DOHH2 (cell line): ENCODE measurements at regions not wholly inside any gene's neighbourhood (a gene's known extent, or its start where the extent isn't known, plus 50 kb on each side); places are given as distances from the start of the nearest gene placed in this dataset.

ENCODE experiments used
- H3F3A ChIP-seq: fragments of 200-600 bp; sonication (generic), shearing (Covaris generic); 2 replicates; pipeline ENCODE4 v1.6.0; 2016; ENCODE audit warnings: antibody characterized with exemption, mild to moderate bottlenecking; ENCODE audit not compliant: control insufficient read depth, insufficient read depth
- H3K27ac ChIP-seq: fragments of 200-600 bp; sonication (generic); 2 replicates; pipeline ENCODE4 v1.5.1; 2014; ENCODE audit warnings: low read depth, mild to moderate bottlenecking, low read length, moderate library complexity
- H3K27me3 ChIP-seq: fragments of 200-600 bp; sonication (generic); 2 replicates; pipeline ENCODE4 v1.6.1; 2014; ENCODE audit warnings: mild to moderate bottlenecking, low read length, mixed read lengths; ENCODE audit not compliant: control insufficient read depth
- H3K36me3 ChIP-seq: fragments of 200-600 bp; sonication (generic); 2 replicates; pipeline ENCODE4 v1.6.1; 2014; ENCODE audit warnings: mild to moderate bottlenecking, low read length, moderate library complexity, mixed read lengths; ENCODE audit not compliant: control insufficient read depth
- H3K4me1 ChIP-seq: fragments of 200-600 bp; sonication (generic); 2 replicates; pipeline ENCODE4 v1.6.1; 2014; ENCODE audit warnings: mild to moderate bottlenecking, low read length, mixed read lengths; ENCODE audit not compliant: control insufficient read depth
- H3K4me2 ChIP-seq: fragments of 200-600 bp; sonication (generic); 2 replicates; pipeline ENCODE4 v1.6.0; 2014; ENCODE audit warnings: mild to moderate bottlenecking, low read length, moderate library complexity
- H3K4me3 ChIP-seq: fragments of 200-600 bp; sonication (generic); 2 replicates; pipeline ENCODE4 v1.5.1; 2014; ENCODE audit warnings: mild to moderate bottlenecking, low read length, mixed read lengths
- H3K79me2 ChIP-seq: fragments of 200-600 bp; sonication (generic); 2 replicates; pipeline ENCODE4 v1.6.1; 2014; ENCODE audit warnings: mild to moderate bottlenecking, low read length, mixed read lengths; ENCODE audit not compliant: control insufficient read depth
- H3K9me2 ChIP-seq: fragments of 200-600 bp; sonication (generic); replicated peaks from 2 replicates; pipeline ENCODE4 v1.6.1; 2014; ENCODE audit warnings: mild to moderate bottlenecking, low read length, mixed read lengths; ENCODE audit not compliant: control insufficient read depth
- H3K9me3 ChIP-seq: fragments of 200-600 bp; sonication (generic); 2 replicates; pipeline ENCODE4 v1.6.1; 2014; ENCODE audit warnings: antibody characterized with exemption, low read length, mixed read lengths; ENCODE audit not compliant: control insufficient read depth, insufficient read depth
- H4K20me1 ChIP-seq: fragments of 200-600 bp; sonication (generic); 2 replicates; pipeline ENCODE4 v1.6.0; 2014; ENCODE audit warnings: low read depth, mild to moderate bottlenecking, antibody characterized with exemption, low read length, moderate library complexity; ENCODE audit not compliant: control insufficient read depth, insufficient read depth
- EZH2phosphoT487 ChIP-seq: fragments of 200-600 bp; sonication (generic); IDR thresholded peaks from 2 replicates; pipeline ENCODE4 v1.6.1; 2017; ENCODE audit warnings: borderline replicate concordance, mild to moderate bottlenecking, antibody characterized with exemption, low read length, moderate library complexity, mixed read lengths
- TF ChIP-seq, protein P1 (sequence below): fragments of 200-600 bp; sonication (generic); IDR thresholded peaks from one replicate; pipeline ENCODE4 v1.5.1; 2014; ENCODE audit warnings: antibody characterized with exemption, mild to moderate bottlenecking, low read depth, low read length; ENCODE audit not compliant: poor library complexity, severe bottlenecking

DNA sequence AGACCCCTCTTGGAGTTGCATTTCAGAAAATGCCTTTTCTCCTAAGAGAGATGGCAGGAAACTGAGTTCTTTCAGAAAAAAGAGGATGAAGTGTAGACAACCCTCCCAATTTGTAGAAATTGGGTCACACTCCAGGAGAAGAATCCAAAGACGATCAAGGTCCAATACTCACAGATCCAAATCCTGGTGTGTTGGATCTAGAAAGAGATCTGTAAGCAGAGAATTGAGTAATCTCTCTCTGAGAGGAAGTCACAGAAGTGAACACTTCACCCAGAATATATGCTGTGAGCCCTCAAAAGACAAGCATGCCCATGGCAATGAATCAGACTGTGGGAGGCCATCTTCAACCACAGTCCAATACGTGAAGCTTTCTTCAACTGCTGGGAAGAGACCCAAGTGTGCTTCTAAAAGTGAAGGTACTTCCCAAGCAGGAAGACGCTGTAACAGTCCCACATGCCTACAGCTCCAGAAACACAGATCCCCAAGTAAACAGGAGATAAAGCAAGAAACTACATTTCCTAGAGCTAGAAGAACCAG is 182.7 kb downstream of the SMC2 start:
- Histone ChIP-seq H3K9me3 (no peaks in the 10 kb centered on the region), H3K4me3 (no peak overlapping the region), H3K9me2 (no peaks in the 10 kb centered on the region), H3F3A (no peaks in the 10 kb centered on the region), H4K20me1 (no peaks in the 10 kb centered on the region), H3K36me3 (no peaks in the 10 kb centered on the region), H3K79me2 (no peaks in the 10 kb centered on the region), H3K27ac (no peak overlapping the region), H3K4me1 (no peaks in the 10 kb centered on the region), H3K27me3 (0 out of 2 replicates have a peak, but pooled peaks cover 3% of the 10 kb centered on the region), H3K4me2 (no peak overlapping the region)
- TF ChIP-seq EZH2phosphoT487 = no peak
- TF ChIP-seq, protein P1, sequence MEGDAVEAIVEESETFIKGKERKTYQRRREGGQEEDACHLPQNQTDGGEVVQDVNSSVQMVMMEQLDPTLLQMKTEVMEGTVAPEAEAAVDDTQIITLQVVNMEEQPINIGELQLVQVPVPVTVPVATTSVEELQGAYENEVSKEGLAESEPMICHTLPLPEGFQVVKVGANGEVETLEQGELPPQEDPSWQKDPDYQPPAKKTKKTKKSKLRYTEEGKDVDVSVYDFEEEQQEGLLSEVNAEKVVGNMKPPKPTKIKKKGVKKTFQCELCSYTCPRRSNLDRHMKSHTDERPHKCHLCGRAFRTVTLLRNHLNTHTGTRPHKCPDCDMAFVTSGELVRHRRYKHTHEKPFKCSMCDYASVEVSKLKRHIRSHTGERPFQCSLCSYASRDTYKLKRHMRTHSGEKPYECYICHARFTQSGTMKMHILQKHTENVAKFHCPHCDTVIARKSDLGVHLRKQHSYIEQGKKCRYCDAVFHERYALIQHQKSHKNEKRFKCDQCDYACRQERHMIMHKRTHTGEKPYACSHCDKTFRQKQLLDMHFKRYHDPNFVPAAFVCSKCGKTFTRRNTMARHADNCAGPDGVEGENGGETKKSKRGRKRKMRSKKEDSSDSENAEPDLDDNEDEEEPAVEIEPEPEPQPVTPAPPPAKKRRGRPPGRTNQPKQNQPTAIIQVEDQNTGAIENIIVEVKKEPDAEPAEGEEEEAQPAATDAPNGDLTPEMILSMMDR = no peak

DNA sequence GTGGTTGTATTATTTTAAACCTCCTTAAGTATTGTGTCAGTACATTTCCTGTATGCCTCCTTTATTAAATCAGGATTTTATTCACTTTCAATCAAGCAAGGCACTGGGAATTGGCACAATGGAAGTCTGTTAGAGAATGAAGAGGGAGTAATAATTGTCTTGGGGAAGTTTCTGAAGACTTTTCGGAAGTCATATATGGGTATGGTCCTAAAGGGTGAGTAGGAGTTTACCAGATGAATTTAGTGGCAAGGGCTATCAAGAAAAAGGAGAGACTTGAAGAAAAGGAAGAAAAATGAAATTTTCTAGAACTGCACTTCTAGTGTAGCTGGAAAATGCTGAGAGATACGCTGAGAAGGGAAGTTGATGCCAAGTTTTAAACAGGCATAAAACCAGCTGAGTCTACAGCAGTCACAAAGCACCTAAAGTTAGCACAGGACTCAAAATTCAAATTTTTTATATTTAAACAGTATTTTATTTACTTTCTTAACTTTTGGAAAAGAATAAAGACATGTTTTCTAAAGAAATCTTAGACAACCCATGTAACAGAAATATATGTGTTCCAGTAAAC is 184.9 kb downstream of the SMC2 start:
- Histone ChIP-seq H3K9me3 (no peaks in the 10 kb centered on the region), H3F3A (no peaks in the 10 kb centered on the region), H3K36me3 (no peaks in the 10 kb centered on the region), H3K27ac (no peak overlapping the region), H3K4me2 (no peak overlapping the region), H3K79me2 (no peaks in the 10 kb centered on the region), H3K4me1 (no peaks in the 10 kb centered on the region), H3K4me3 (no peak overlapping the region), H3K27me3 (no peaks in the 10 kb centered on the region), H3K9me2 (no peaks in the 10 kb centered on the region), H4K20me1 (no peaks in the 10 kb centered on the region)
- TF ChIP-seq, protein P1 = no peak
- TF ChIP-seq EZH2phosphoT487 = no peak

DNA sequence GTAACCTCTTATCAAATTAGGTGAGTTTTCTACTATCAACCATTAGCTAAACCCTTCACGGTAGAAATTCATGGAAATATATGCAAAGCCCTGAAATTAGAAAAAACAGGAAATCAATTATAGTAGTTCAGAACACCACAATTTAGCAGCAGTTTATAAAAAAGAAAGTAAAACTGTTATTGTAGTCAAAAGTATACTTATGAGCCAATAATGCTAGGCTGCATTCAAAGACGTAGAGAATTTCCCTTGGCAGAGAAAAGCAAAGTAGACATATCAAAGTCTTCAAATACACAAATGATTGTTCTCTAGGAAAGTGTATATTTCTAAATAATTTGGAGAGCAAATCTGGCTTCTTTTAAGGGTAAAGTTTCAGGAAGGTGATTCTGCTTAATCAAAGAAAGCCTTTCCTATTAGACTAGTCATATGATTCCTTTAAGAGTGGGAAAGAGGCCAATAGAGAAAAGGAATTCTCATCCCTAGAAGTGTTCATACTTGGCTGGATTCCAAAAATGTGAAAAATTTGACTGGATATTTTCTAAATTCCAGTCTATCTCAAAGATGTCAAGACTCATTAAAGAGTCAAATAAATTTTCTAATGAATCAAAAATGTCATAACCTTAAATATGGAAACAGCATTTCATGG is 185.5 kb downstream of the SMC2 start:
- no peak for TF ChIP-seq EZH2phosphoT487
- TF ChIP-seq, protein P1 = no peak
- no peaks in the 10 kb centered on the region for H3K27me3 ChIP-seq
- H3F3A ChIP-seq = no peaks in the 10 kb centered on the region
- H3K4me1 ChIP-seq = no peaks in the 10 kb centered on the region
- no peak overlapping the region for H3K4me3 ChIP-seq
- H3K9me2 ChIP-seq = no peaks in the 10 kb centered on the region
- H4K20me1 ChIP-seq = no peaks in the 10 kb centered on the region
- H3K27ac ChIP-seq = no peak overlapping the region
- no peaks in the 10 kb centered on the region for H3K79me2 ChIP-seq
- no peak overlapping the region for H3K4me2 ChIP-seq
- no peaks in the 10 kb centered on the region for H3K36me3 ChIP-seq
- H3K9me3 ChIP-seq = no peaks in the 10 kb centered on the region
